B cell (primary cell): ENCODE measurements at regions not wholly inside any gene's neighbourhood (a gene's known extent, or its start where the extent isn't known, plus 50 kb on each side); places are given as distances from the start of the nearest gene placed in this dataset.

Source experiments
- ATAC-seq: fragments of 200-7000 bp; cut with Tn5 transposase; one replicate; pipeline ENCODE4 v1.10.0; 2021; ENCODE audit warnings: low read depth, mild to moderate bottlenecking, moderate number of reproducible peaks, moderate library complexity
- CTCF ChIA-PET: fragments of 350-600 bp; sonication (Branson Sonifier 250); formaldehyde crosslinking; loops from one replicate; lab custom pipeline; 2021; ENCODE audit warnings: antibody characterized with exemption, inconsistent platforms; lab: Charles Lee
- POLR2A ChIA-PET: fragments of 350-600 bp; sonication (Branson Sonifier 250); formaldehyde crosslinking; loops from one replicate; lab custom pipeline; 2021; ENCODE audit warnings: antibody characterized with exemption; lab: Charles Lee
- DNase-seq: peaks from one replicate; pipeline ENCODE4 v3.0.0; 2013
- H2AFZ ChIP-seq: 2 replicates; pipeline ENCODE4 v1.6.1; 2012; ENCODE audit warnings: mild to moderate bottlenecking, low read depth, low read length; ENCODE audit not compliant: insufficient read depth, poor library complexity, severe bottlenecking
- H3K27ac ChIP-seq, 2 donors: 1 replicate in 1 of 2; 2 replicates in 1 of 2; pipeline ENCODE4 v1.5.1; 2012 to 2013; ENCODE audit warnings: low read length in 2 of 2, mild to moderate bottlenecking in 2 of 2, moderate library complexity in 1 of 2
- H3K27me3 ChIP-seq, 4 experiments: fragments of 200-600 bp in 1 of 4; sonication (generic) in 1 of 4; replicated peaks in 1 of 4; 1 replicate in 2 of 4; 2 replicates in 2 of 4; pipeline versions ENCODE4 v1.6.1 to v1.7.0; 2013 to 2016; ENCODE audit warnings: low read length in 3 of 4, mild to moderate bottlenecking in 2 of 4, mixed read lengths in 1 of 4, moderate library complexity in 1 of 4; ENCODE audit not compliant: insufficient read depth in 4 of 4, control insufficient read depth in 3 of 4; ENCODE audit errors: control extremely low read depth in 1 of 4
- H3K36me3 ChIP-seq, 2 experiments: replicated peaks in 1 of 2; 1 replicate in 1 of 2; 2 replicates in 1 of 2; pipeline versions ENCODE4 v1.6.1 to v1.7.1; 2013; ENCODE audit warnings: low read length in 1 of 2; ENCODE audit not compliant: insufficient read depth in 2 of 2, control insufficient read depth in 1 of 2; ENCODE audit errors: control extremely low read depth in 1 of 2, extremely low read depth in 1 of 2
- H3K4me1 ChIP-seq, 2 donors: fragments of 200-600 bp in 1 of 2; sonication (generic) in 1 of 2; 1 replicate in 1 of 2; 2 replicates in 1 of 2; pipeline versions ENCODE4 v1.5.1 to v1.6.1; 2013 to 2017; ENCODE audit warnings: low read length in 2 of 2; ENCODE audit not compliant: control insufficient read depth in 2 of 2, insufficient read depth in 2 of 2
- H3K4me2 ChIP-seq: replicated peaks from 2 replicates; pipeline ENCODE3; 2012; ENCODE audit warnings: mild to moderate bottlenecking, low read depth, low read length; ENCODE audit not compliant: poor library complexity, severe bottlenecking
- H3K4me3 ChIP-seq, 5 experiments: fragments of 200-600 bp in 1 of 5; sonication (generic) in 1 of 5; 1 replicate in 3 of 5; 2 replicates in 2 of 5; pipeline versions ENCODE4 v1.5.1 to v1.7.0; 2011 to 2016; ENCODE audit warnings: low read length in 4 of 5, mild to moderate bottlenecking in 4 of 5, low read depth in 2 of 5, control low read depth in 1 of 5, moderate library complexity in 1 of 5; ENCODE audit not compliant: insufficient read depth in 1 of 5; ENCODE audit errors: control extremely low read depth in 1 of 5, extremely low read depth in 1 of 5
- H3K79me2 ChIP-seq: fragments of 200-600 bp; sonication (generic); one replicate; pipeline ENCODE4 v1.6.0; 2016; ENCODE audit warnings: low read length; ENCODE audit not compliant: control insufficient read depth, insufficient read depth
- H3K9ac ChIP-seq: fragments of 200-600 bp; sonication (generic); 2 replicates; pipeline ENCODE4 v1.6.1; 2017; ENCODE audit warnings: mild to moderate bottlenecking, low read length, moderate library complexity
- H3K9me3 ChIP-seq, 3 donors: one replicate each; pipeline versions ENCODE4 v1.6.1 to v1.7.1; 2013; ENCODE audit warnings: low read length in 2 of 3; ENCODE audit not compliant: control insufficient read depth in 2 of 3, insufficient read depth in 1 of 3; ENCODE audit errors: control extremely low read depth in 1 of 3
- H4K20me1 ChIP-seq: 2 replicates; pipeline ENCODE4 v1.6.0; 2012; ENCODE audit warnings: mild to moderate bottlenecking, low read length; ENCODE audit not compliant: insufficient read depth, control insufficient read depth, poor library complexity, severe bottlenecking
- H3K27ac Mint-ChIP-seq: one replicate; pipeline ENCODE4 v1.8.0; 2021; ENCODE audit warnings: mixed read lengths
- H3K27me3 Mint-ChIP-seq: one replicate; pipeline ENCODE4 v1.8.0; 2021; ENCODE audit warnings: mixed read lengths
- H3K4me1 Mint-ChIP-seq: one replicate; pipeline ENCODE4 v1.8.0; 2021; ENCODE audit warnings: mixed read lengths
- H3K4me3 Mint-ChIP-seq: one replicate; pipeline ENCODE4 v1.8.0; 2021; ENCODE audit warnings: mixed read lengths
- H3K9me3 Mint-ChIP-seq: one replicate; pipeline ENCODE4 v1.8.0; 2022; ENCODE audit warnings: mixed read lengths; ENCODE audit not compliant: insufficient read depth
- EZH2 ChIP-seq: IDR thresholded peaks from 2 replicates; pipeline ENCODE4 v1.6.1; 2012; ENCODE audit warnings: borderline replicate concordance, low read depth, mild to moderate bottlenecking, moderate library complexity, low read length; ENCODE audit not compliant: insufficient read depth, poor library complexity, severe bottlenecking
- WGBS: methylation state at CpG from one replicate; pipeline ENCODE4 v1.1.5; 2013; ENCODE audit warnings: missing lambda C conversion rate; ENCODE audit not compliant: insufficient coverage; 5-methylcytosine and 5-hydroxymethylcytosine counted together
- intact Hi-C: fragments of 100-400 bp; cut with micrococcal nuclease; formaldehyde crosslinking; loops from one replicate; pipeline ENCODE4 v1.10.0; 2022
- TF ChIP-seq, protein P1 (sequence below): fragments of 200-600 bp; IDR thresholded peaks from one replicate; pipeline ENCODE4 v1.8.0; 2022; ENCODE audit warnings: antibody characterized with exemption, mild to moderate bottlenecking

DNA sequence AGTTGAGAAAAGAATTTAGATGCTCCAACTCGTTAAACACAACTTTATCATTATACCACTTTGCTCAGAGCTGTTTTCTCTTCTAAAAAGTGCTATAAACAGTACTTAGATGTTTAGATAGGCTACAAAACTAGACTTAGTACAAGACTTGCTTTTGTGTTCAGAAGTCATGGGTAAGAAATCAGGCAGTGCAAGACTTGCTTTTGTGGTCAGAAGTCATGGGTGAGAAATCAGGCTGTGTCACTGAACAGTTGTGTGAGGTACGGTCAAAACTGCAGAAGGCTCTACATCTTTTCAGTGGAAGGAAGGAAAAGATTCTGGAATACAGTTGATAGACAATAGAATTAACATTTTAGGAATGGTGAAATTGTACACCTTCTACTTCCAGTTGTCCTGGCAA is 239.7 kb downstream of the DNAJB9 start:
- DNase-seq (no peak), ATAC-seq (no peak)
- H3K4me3 ChIP-seq: no peak overlapping the region
- H2AFZ ChIP-seq: no peak overlapping the region
- H3K9me3 ChIP-seq: peaks cover 0 to 4% (median 0%) of the 10 kb centered on the region in 3 donors
- ChIA-PET POLR2A (no interaction called here), CTCF (no interaction called here)
- H3K79me2 ChIP-seq: no peaks in the 10 kb centered on the region
- no peak overlapping the region for H3K27ac ChIP-seq
- H3K4me3 Mint-ChIP-seq: no peak overlapping the region
- TF ChIP-seq EZH2: no peak
- TF ChIP-seq, protein P1, sequence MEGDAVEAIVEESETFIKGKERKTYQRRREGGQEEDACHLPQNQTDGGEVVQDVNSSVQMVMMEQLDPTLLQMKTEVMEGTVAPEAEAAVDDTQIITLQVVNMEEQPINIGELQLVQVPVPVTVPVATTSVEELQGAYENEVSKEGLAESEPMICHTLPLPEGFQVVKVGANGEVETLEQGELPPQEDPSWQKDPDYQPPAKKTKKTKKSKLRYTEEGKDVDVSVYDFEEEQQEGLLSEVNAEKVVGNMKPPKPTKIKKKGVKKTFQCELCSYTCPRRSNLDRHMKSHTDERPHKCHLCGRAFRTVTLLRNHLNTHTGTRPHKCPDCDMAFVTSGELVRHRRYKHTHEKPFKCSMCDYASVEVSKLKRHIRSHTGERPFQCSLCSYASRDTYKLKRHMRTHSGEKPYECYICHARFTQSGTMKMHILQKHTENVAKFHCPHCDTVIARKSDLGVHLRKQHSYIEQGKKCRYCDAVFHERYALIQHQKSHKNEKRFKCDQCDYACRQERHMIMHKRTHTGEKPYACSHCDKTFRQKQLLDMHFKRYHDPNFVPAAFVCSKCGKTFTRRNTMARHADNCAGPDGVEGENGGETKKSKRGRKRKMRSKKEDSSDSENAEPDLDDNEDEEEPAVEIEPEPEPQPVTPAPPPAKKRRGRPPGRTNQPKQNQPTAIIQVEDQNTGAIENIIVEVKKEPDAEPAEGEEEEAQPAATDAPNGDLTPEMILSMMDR: no peak
- H3K36me3 ChIP-seq: no peaks in the 10 kb centered on the region
- intact Hi-C loops: no loop called here
- H3K27ac Mint-ChIP-seq: no peak overlapping the region
- H3K4me2 ChIP-seq: no peak overlapping the region
- H3K9ac ChIP-seq: no peak overlapping the region
- no peaks in the 10 kb centered on the region for H3K27me3 ChIP-seq
- no peaks in the 10 kb centered on the region for H3K9me3 Mint-ChIP-seq
- H3K4me1 ChIP-seq: no peaks in the 10 kb centered on the region
- H3K4me1 Mint-ChIP-seq: no peaks in the 10 kb centered on the region
- no CpG with 5 or more reads among the region's 2 CpGs for WGBS
- H4K20me1 ChIP-seq: no peaks in the 10 kb centered on the region
- no peaks in the 10 kb centered on the region for H3K27me3 Mint-ChIP-seq

DNA sequence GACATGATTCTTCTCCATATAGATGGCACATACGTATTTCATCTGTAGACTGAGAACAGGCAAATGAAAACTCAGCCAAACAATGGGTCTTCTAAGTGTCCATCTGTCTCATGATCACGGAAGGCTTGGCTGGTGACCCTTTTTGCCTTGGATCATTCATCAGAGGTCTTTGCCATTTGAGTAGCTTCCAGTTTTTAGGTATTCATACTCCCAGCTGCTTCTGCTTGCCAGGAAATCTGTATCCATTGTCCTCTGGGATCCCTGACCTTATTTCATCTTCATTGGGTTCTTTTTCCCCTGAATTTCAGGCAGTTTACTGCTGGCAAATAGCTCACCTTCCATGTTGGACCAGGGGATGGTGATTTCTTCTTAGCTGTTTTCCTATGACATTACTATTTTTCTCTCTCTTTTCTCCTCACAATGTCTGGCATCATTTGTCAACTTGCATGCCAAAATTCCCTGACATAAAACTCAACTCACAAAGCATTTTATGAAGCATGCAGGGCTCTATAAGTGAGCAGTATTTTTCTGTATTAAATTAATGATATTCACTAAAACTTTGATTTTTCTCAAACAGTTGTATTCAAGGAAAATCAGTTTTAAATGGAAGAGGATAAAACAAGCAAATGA is 241.2 kb downstream of the DNAJB9 start:
- Histone ChIP-seq H3K9me3 (peaks cover 0 to 4% (median 0%) of the 10 kb centered on the region in 3 donors), H3K9ac (no peak overlapping the region), H3K4me3 (no peak overlapping the region), H3K27ac (no peak overlapping the region), H3K4me2 (no peak overlapping the region), H3K27me3 (no peaks in the 10 kb centered on the region), H4K20me1 (no peaks in the 10 kb centered on the region), H3K4me1 (no peaks in the 10 kb centered on the region), H2AFZ (no peak overlapping the region), H3K36me3 (no peaks in the 10 kb centered on the region), H3K79me2 (no peaks in the 10 kb centered on the region)
- ChIA-PET POLR2A (no interaction called here), CTCF (no interaction called here)
- ATAC-seq (no peak), DNase-seq (no peak)
- no peak for TF ChIP-seq EZH2
- TF ChIP-seq, protein P1: no peak
- 94% methylated on average over 2 of the region's 2 CpGs for WGBS
- Mint-ChIP-seq H3K27ac (no peak overlapping the region), H3K4me3 (no peak overlapping the region), H3K27me3 (no peaks in the 10 kb centered on the region), H3K9me3 (no peaks in the 10 kb centered on the region), H3K4me1 (no peaks in the 10 kb centered on the region)
- intact Hi-C loops: no loop called here
